Keratinocyte (primary cell): ENCODE measurements at regions not wholly inside any gene's neighbourhood (a gene's known extent, or its start where the extent isn't known, plus 50 kb on each side); places are given as distances from the start of the nearest gene placed in this dataset.

ENCODE experiments used
- DNase-seq: peaks from one replicate; pipeline ENCODE4 v3.0.0-alpha.2; 2011; ENCODE audit warnings: low read depth, missing footprints, low spot score
- FAIRE-seq: peaks from 2 replicates; lab custom pipeline; 2011; peaks lifted over from hg19 to GRCh38; lab: Jason Lieb, UNC
- H2AFZ ChIP-seq: 2 replicates; pipeline ENCODE4 v1.6.0; 2012; ENCODE audit warnings: low read length, control low read depth, inconsistent platforms; ENCODE audit not compliant: control insufficient read depth
- H3K27ac ChIP-seq: 2 replicates; pipeline ENCODE4 v1.5.1; 2011; ENCODE audit warnings: low read length; ENCODE audit not compliant: control insufficient read depth, insufficient read depth
- H3K27me3 ChIP-seq: 3 replicates; pipeline ENCODE4 v1.6.0; 2011; ENCODE audit warnings: low read length; ENCODE audit not compliant: control insufficient read depth, insufficient read depth; ENCODE audit errors: extremely low read depth
- H3K36me3 ChIP-seq, 2 experiments: 2 replicates in 1 of 2; 3 replicates in 1 of 2; pipeline ENCODE4 v1.5.1; 2011; ENCODE audit warnings: low read length in 2 of 2, mild to moderate bottlenecking in 1 of 2; ENCODE audit not compliant: control insufficient read depth in 2 of 2, insufficient read depth in 2 of 2; ENCODE audit errors: extremely low read depth in 1 of 2
- H3K4me1 ChIP-seq: 3 replicates; pipeline ENCODE4 v1.5.1; 2011; ENCODE audit warnings: low read length; ENCODE audit not compliant: control insufficient read depth, insufficient read depth; ENCODE audit errors: extremely low read depth
- H3K4me2 ChIP-seq: 3 replicates; pipeline ENCODE4 v1.6.0; 2011; ENCODE audit warnings: low read depth, low read length; ENCODE audit not compliant: control insufficient read depth, insufficient read depth; ENCODE audit errors: extremely low read depth
- H3K4me3 ChIP-seq, 3 experiments: fragments of 200-600 bp in 1 of 3; sonication (generic) in 1 of 3; 2 replicates in 2 of 3; 3 replicates in 1 of 3; pipeline ENCODE4 v1.5.1; 2011 to 2016; ENCODE audit warnings: low read length in 3 of 3, mild to moderate bottlenecking in 3 of 3, control low read depth in 2 of 3, inconsistent platforms in 1 of 3, low read depth in 1 of 3, mixed read lengths in 1 of 3, mixed run types in 1 of 3, moderate library complexity in 1 of 3; ENCODE audit not compliant: control insufficient read depth in 2 of 3, insufficient read depth in 2 of 3; ENCODE audit errors: extremely low read depth in 1 of 3
- H3K79me2 ChIP-seq: 2 replicates; pipeline ENCODE4 v1.6.0; 2012; ENCODE audit warnings: low read length; ENCODE audit not compliant: control insufficient read depth, insufficient read depth
- H3K9ac ChIP-seq: 3 replicates; pipeline ENCODE4 v1.6.0; 2011; ENCODE audit warnings: low read length; ENCODE audit not compliant: control insufficient read depth, insufficient read depth; ENCODE audit errors: extremely low read depth
- H3K9me1 ChIP-seq: 3 replicates; pipeline ENCODE4 v1.6.0; 2011; ENCODE audit warnings: low read length; ENCODE audit not compliant: control insufficient read depth, insufficient read depth; ENCODE audit errors: extremely low read depth
- H3K9me3 ChIP-seq: 2 replicates; pipeline ENCODE4 v1.5.1; 2012; ENCODE audit warnings: low read depth, low read length; ENCODE audit not compliant: control insufficient read depth
- H4K20me1 ChIP-seq: 3 replicates; pipeline ENCODE4 v1.6.0; 2011; ENCODE audit warnings: low read length; ENCODE audit not compliant: control insufficient read depth, insufficient read depth; ENCODE audit errors: extremely low read depth
- CTCF ChIP-seq, 3 experiments: IDR thresholded peaks in 1 of 3; conservative IDR thresholded peaks in 1 of 3; optimal IDR thresholded peaks in 1 of 3; 2 replicates in 2 of 3; 3 replicates in 1 of 3; pipeline versions ENCODE3 to v1.5.1; 2011; ENCODE audit warnings: low read length in 3 of 3, mild to moderate bottlenecking in 3 of 3, moderate library complexity in 2 of 3, control low read depth in 1 of 3, inconsistent platforms in 1 of 3; ENCODE audit not compliant: insufficient read depth in 2 of 3; ENCODE audit errors: extremely low read depth in 1 of 3
- EZH2 ChIP-seq: IDR thresholded peaks from one replicate; pipeline ENCODE4 v1.6.1; 2012; ENCODE audit warnings: inconsistent platforms, mild to moderate bottlenecking, low read length, moderate library complexity
- dilution Hi-C: fragments of 300-500 bp; cut with MboI; formaldehyde crosslinking; loops from one replicate; pipeline ENCODE4 v1.7.0; 2020; ENCODE audit warnings: low sequenced_read_pairs; ENCODE audit not compliant: extremely low pct_ligation_motif_present

- Histone ChIP-seq H3K9me1 (no peaks in the 10 kb centered on the region), H3K36me3 (no peaks in the 10 kb centered on the region), H3K27me3 (no peaks in the 10 kb centered on the region), H3K79me2 (no peaks in the 10 kb centered on the region), H3K4me3 (no peak overlapping the region), H4K20me1 (no peaks in the 10 kb centered on the region), H3K9ac (no peak overlapping the region), H3K4me2 (no peak overlapping the region), H3K27ac (no peak overlapping the region), H3K9me3 (no peaks in the 10 kb centered on the region), H3K4me1 (no peaks in the 10 kb centered on the region), H2AFZ (no peak overlapping the region)
- DNase-seq, result no peak
- no peak for FAIRE-seq
- TF ChIP-seq CTCF (optimal IDR thresholded peaks at IDR 0.05 in 1 of 3, IDR thresholded peaks at IDR 0.05 in 1 of 3, conservative IDR thresholded peaks at IDR 0.05 in 1 of 3; ENCODE audit: extremely low read depth in 1 of 3, insufficient read depth in 2 of 3, low read length in 3 of 3) (no peak), EZH2 (no peak)
- dilution Hi-C loops, result no loop called here
Measured at GRCh38 chr15:72967397-72967796, 84.9 kb upstream of the NEO1 start.

GRCh38 chr15:72966641-72967040 lies 85.6 kb upstream of the NEO1 start:
- Histone ChIP-seq H3K4me2 (no peak overlapping the region), H3K9me3 (no peaks in the 10 kb centered on the region), H3K27ac (no peak overlapping the region), H4K20me1 (no peaks in the 10 kb centered on the region), H3K9ac (no peak overlapping the region), H3K36me3 (no peaks in the 10 kb centered on the region), H3K4me3 (no peak overlapping the region), H3K4me1 (no peaks in the 10 kb centered on the region), H3K9me1 (no peaks in the 10 kb centered on the region), H2AFZ (no peak overlapping the region), H3K27me3 (no peaks in the 10 kb centered on the region), H3K79me2 (no peaks in the 10 kb centered on the region)
- no peak for TF ChIP-seq CTCF (optimal IDR thresholded peaks at IDR 0.05 in 1 of 3, IDR thresholded peaks at IDR 0.05 in 1 of 3, conservative IDR thresholded peaks at IDR 0.05 in 1 of 3; ENCODE audit: extremely low read depth in 1 of 3, insufficient read depth in 2 of 3, low read length in 3 of 3)
- TF ChIP-seq EZH2, result no peak
- no peak for FAIRE-seq
- no peak for DNase-seq
- dilution Hi-C loops, result no loop called here
